ENCODE measurements at regions not wholly inside any gene's neighbourhood (a gene's known extent, or its start where the extent isn't known, plus 50 kb on each side); places are given as distances from the start of the nearest gene placed in this dataset.
"Not testable (repeated sequence)": the region's sequence is repeated elsewhere in the genome, so short reads cannot be mapped to it uniquely, and the experiment has no call there.

GRCh38 chrX:138777908-138778575, 66.5 kb upstream of the FGF13 start:
- TF ChIP-seq POLR2AphosphoS5 (IDR thresholded peaks at IDR 0.05; ENCODE audit: low read depth, low read length); POLR2A (IDR thresholded peaks at IDR 0.05; ENCODE audit: low read depth, low read length); TAF1 (IDR thresholded peaks at IDR 0.05; ENCODE audit: borderline replicate concordance, low read depth, low read length): not testable (repeated sequence)
